ENCODE measurements at regions not wholly inside any gene's neighbourhood (a gene's known extent, or its start where the extent isn't known, plus 50 kb on each side); places are given as distances from the start of the nearest gene placed in this dataset.

- H3K9ac ChIP-seq (ENCODE audit: control insufficient read depth, insufficient read depth, low read length): no peak overlapping the region
- no peaks in the 10 kb centered on the region for H3K27me3 ChIP-seq (replicated peaks in 1 of 2; ENCODE audit: control insufficient read depth in 2 of 2, insufficient read depth in 2 of 2, low read length in 1 of 2)
- no peaks in the 10 kb centered on the region for H3K79me2 ChIP-seq (ENCODE audit: control insufficient read depth, insufficient read depth, low read length)
- BruUV-seq (replicated peaks): no TSS peak
- POLR2A ChIA-PET: no interaction called here
- FAIRE-seq (no peak), ATAC-seq (no peak), DNase-seq (ENCODE audit: low read depth, low spot score) (no peak)
- CTCF ChIA-PET: no interaction called here
- intact Hi-C loops (cut with micrococcal nuclease; ENCODE audit: unreplicated experiment): loop anchor here (5.0 kb wide), 1 partner anchor 50 kb away; no protein-coding TSS in a partner anchor
- no peaks in the 10 kb centered on the region for H3K4me1 ChIP-seq (ENCODE audit: control insufficient read depth, insufficient read depth, low read length)
- RAD21 ChIA-PET (ENCODE audit: unreplicated experiment): no interaction called here
- H2AFZ ChIP-seq (ENCODE audit: control insufficient read depth, low read depth, low read length): no peak overlapping the region
- no peak overlapping the region for H3K4me2 ChIP-seq (ENCODE audit: control insufficient read depth, insufficient read depth)
- H3K9me3 ChIP-seq (replicated peaks; ENCODE audit: control insufficient read depth, insufficient read depth, low read length): no peaks in the 10 kb centered on the region; the same call in 2 of the 3 replicates
- H3K27ac ChIP-seq (ENCODE audit: control insufficient read depth, insufficient read depth): no peak overlapping the region
- H4K20me1 ChIP-seq (ENCODE audit: control insufficient read depth, insufficient read depth): no peaks in the 10 kb centered on the region
- SMC1A ChIA-PET (ENCODE audit: uncharacterized antibody, unreplicated experiment): interaction anchor here (1.2 kb wide), 1 partner anchor 44 kb away, joined by 3 read pairs; no protein-coding TSS in a partner anchor
- H3K36me3 ChIP-seq (ENCODE audit: control insufficient read depth in 2 of 2, insufficient read depth in 2 of 2, low read length in 1 of 2): no peaks in the 10 kb centered on the region
- H3K4me3 ChIP-seq: no peak overlapping the region
- in situ Hi-C loops (cut with MboI): no loop called here
- TF ChIP-seq MEF2A (IDR thresholded peaks at IDR 0.05; ENCODE audit: insufficient read depth, low read depth, low read length) (no peak), PBX3 (IDR thresholded peaks at IDR 0.05; ENCODE audit: insufficient replicate concordance, low read depth, low read length) (no peak), CBFB (IDR thresholded peaks at IDR 0.05; ENCODE audit: low read depth) (no peak), POU2F2 (IDR thresholded peaks at IDR 0.05; ENCODE audit: borderline replicate concordance, low read depth, low read length) (no peak), RBBP5 (conservative IDR thresholded peaks at IDR 0.05) (no peak), SP1 (IDR thresholded peaks at IDR 0.05; ENCODE audit: low read depth, low read length) (no peak), SKIL (IDR thresholded peaks at IDR 0.05; ENCODE audit: low read depth, poor library complexity, severe bottlenecking) (no peak), PAX8 (IDR thresholded peaks at IDR 0.05) (no peak), BRCA1 (IDR thresholded peaks at IDR 0.05; ENCODE audit: low read depth, low read length) (no peak), IKZF2 (IDR thresholded peaks at IDR 0.05) (no peak), NR2F1 (conservative IDR thresholded peaks at IDR 0.05) (no peak), MEF2B (IDR thresholded peaks at IDR 0.05; ENCODE audit: partially characterized antibody, poor library complexity, severe bottlenecking) (no peak), USF1 (IDR thresholded peaks at IDR 0.05; ENCODE audit: borderline replicate concordance, extremely low read length, insufficient read depth, low read depth, low read length) (no peak)
- TF ChIP-seq, protein P1, sequence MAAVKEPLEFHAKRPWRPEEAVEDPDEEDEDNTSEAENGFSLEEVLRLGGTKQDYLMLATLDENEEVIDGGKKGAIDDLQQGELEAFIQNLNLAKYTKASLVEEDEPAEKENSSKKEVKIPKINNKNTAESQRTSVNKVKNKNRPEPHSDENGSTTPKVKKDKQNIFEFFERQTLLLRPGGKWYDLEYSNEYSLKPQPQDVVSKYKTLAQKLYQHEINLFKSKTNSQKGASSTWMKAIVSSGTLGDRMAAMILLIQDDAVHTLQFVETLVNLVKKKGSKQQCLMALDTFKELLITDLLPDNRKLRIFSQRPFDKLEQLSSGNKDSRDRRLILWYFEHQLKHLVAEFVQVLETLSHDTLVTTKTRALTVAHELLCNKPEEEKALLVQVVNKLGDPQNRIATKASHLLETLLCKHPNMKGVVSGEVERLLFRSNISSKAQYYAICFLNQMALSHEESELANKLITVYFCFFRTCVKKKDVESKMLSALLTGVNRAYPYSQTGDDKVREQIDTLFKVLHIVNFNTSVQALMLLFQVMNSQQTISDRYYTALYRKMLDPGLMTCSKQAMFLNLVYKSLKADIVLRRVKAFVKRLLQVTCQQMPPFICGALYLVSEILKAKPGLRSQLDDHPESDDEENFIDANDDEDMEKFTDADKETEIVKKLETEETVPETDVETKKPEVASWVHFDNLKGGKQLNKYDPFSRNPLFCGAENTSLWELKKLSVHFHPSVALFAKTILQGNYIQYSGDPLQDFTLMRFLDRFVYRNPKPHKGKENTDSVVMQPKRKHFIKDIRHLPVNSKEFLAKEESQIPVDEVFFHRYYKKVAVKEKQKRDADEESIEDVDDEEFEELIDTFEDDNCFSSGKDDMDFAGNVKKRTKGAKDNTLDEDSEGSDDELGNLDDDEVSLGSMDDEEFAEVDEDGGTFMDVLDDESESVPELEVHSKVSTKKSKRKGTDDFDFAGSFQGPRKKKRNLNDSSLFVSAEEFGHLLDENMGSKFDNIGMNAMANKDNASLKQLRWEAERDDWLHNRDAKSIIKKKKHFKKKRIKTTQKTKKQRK (IDR thresholded peaks at IDR 0.05; ENCODE audit: low read depth, low read length): no peak
- TF ChIP-seq, protein P2, sequence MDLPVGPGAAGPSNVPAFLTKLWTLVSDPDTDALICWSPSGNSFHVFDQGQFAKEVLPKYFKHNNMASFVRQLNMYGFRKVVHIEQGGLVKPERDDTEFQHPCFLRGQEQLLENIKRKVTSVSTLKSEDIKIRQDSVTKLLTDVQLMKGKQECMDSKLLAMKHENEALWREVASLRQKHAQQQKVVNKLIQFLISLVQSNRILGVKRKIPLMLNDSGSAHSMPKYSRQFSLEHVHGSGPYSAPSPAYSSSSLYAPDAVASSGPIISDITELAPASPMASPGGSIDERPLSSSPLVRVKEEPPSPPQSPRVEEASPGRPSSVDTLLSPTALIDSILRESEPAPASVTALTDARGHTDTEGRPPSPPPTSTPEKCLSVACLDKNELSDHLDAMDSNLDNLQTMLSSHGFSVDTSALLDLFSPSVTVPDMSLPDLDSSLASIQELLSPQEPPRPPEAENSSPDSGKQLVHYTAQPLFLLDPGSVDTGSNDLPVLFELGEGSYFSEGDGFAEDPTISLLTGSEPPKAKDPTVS (IDR thresholded peaks at IDR 0.05; ENCODE audit: low read depth, low read length): no peak
- TF ChIP-seq, protein P3, sequence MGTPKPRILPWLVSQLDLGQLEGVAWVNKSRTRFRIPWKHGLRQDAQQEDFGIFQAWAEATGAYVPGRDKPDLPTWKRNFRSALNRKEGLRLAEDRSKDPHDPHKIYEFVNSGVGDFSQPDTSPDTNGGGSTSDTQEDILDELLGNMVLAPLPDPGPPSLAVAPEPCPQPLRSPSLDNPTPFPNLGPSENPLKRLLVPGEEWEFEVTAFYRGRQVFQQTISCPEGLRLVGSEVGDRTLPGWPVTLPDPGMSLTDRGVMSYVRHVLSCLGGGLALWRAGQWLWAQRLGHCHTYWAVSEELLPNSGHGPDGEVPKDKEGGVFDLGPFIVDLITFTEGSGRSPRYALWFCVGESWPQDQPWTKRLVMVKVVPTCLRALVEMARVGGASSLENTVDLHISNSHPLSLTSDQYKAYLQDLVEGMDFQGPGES (IDR thresholded peaks at IDR 0.05): no peak
Measured at GRCh38 chr10:88047579-88047978, 184.2 kb downstream of the PTEN start.

All from GM12878 (cell line).